ENCODE measurements at regions not wholly inside any gene's neighbourhood (a gene's known extent, or its start where the extent isn't known, plus 50 kb on each side); places are given as distances from the start of the nearest gene placed in this dataset.
"Not testable (repeated sequence)": the region's sequence is repeated elsewhere in the genome, so short reads cannot be mapped to it uniquely, and the experiment has no call there.

GRCh38 chr4:164591666-164592065 lies 162.3 kb upstream of the SMIM31 start:
- no peak overlapping the region for H3K27ac ChIP-seq
- no peak for TF ChIP-seq CTCF (IDR thresholded peaks at IDR 0.05)
- no peak for TF ChIP-seq POLR2AphosphoS5 (IDR thresholded peaks at IDR 0.05)
- TF ChIP-seq POLR2A (IDR thresholded peaks at IDR 0.05), result no peak
- H3K4me1 ChIP-seq, result no peaks in the 10 kb centered on the region
- intact Hi-C loops (cut with DNase I; ENCODE audit: low total_unique reads), result no loop called here
- no peaks in the 10 kb centered on the region for H3K27me3 ChIP-seq
- no peak overlapping the region for H3K4me3 ChIP-seq
- no peaks in the 10 kb centered on the region for H3K36me3 ChIP-seq
- peaks cover 0 to 3% of the 10 kb centered on the region in 2 donors for H3K9me3 ChIP-seq
- no peak for DNase-seq (ENCODE audit: low spot score in 2 of 2)

- H3K27me3 ChIP-seq, result no peaks in the 10 kb centered on the region
- intact Hi-C loops (cut with DNase I; ENCODE audit: low total_unique reads), result no loop called here
- no peaks in the 10 kb centered on the region for H3K4me1 ChIP-seq
- TF ChIP-seq POLR2A (IDR thresholded peaks at IDR 0.05) (no peak), POLR2AphosphoS5 (IDR thresholded peaks at IDR 0.05) (no peak), CTCF (IDR thresholded peaks at IDR 0.05) (no peak)
- no peak overlapping the region for H3K4me3 ChIP-seq
- DNase-seq (ENCODE audit: low spot score in 2 of 2), result no peak
- no peak overlapping the region for H3K27ac ChIP-seq
- no peaks in the 10 kb centered on the region for H3K36me3 ChIP-seq
- no peaks in the 10 kb centered on the region for H3K9me3 ChIP-seq
Measured at GRCh38 chr4:164595751-164596150, 158.2 kb upstream of the SMIM31 start.

- Histone ChIP-seq H3K36me3 (no peaks in the 10 kb centered on the region), H3K27ac (no peak overlapping the region), H3K27me3 (no peaks in the 10 kb centered on the region), H3K4me3 (no peak overlapping the region), H3K4me1 (no peaks in the 10 kb centered on the region), H3K9me3 (peaks cover 0 to 5% of the 10 kb centered on the region in 2 donors)
- TF ChIP-seq POLR2A (IDR thresholded peaks at IDR 0.05) (no peak), CTCF (IDR thresholded peaks at IDR 0.05) (no peak), POLR2AphosphoS5 (IDR thresholded peaks at IDR 0.05) (no peak)
- intact Hi-C loops (cut with DNase I; ENCODE audit: low total_unique reads), result no loop called here
- DNase-seq (ENCODE audit: low spot score in 2 of 2), result no peak
Measured at GRCh38 chr4:164596318-164596878, 157.5 kb upstream of the SMIM31 start.

- H3K36me3 ChIP-seq, result no peaks in the 10 kb centered on the region
- intact Hi-C loops (cut with DNase I; ENCODE audit: low total_unique reads), result no loop called here
- no peak for DNase-seq (ENCODE audit: low spot score in 2 of 2)
- H3K9me3 ChIP-seq, result peaks cover 0 to 10% of the 10 kb centered on the region in 2 donors
- no peak overlapping the region for H3K4me3 ChIP-seq
- no peaks in the 10 kb centered on the region for H3K27me3 ChIP-seq
- TF ChIP-seq POLR2AphosphoS5 (IDR thresholded peaks at IDR 0.05) (no peak), CTCF (IDR thresholded peaks at IDR 0.05) (no peak), POLR2A (IDR thresholded peaks at IDR 0.05) (no peak)
- H3K4me1 ChIP-seq, result no peaks in the 10 kb centered on the region
- H3K27ac ChIP-seq, result no peak overlapping the region
Measured at GRCh38 chr4:164596927-164597326, 157.0 kb upstream of the SMIM31 start.

GRCh38 chr4:164601653-164602052 lies 152.3 kb upstream of the SMIM31 start:
- no peak overlapping the region for H3K4me3 ChIP-seq
- no peaks in the 10 kb centered on the region for H3K36me3 ChIP-seq
- intact Hi-C loops (cut with DNase I; ENCODE audit: low total_unique reads), result no loop called here
- no peak for TF ChIP-seq POLR2A (IDR thresholded peaks at IDR 0.05)
- no peak for TF ChIP-seq CTCF (IDR thresholded peaks at IDR 0.05)
- TF ChIP-seq POLR2AphosphoS5 (IDR thresholded peaks at IDR 0.05), result no peak
- DNase-seq (ENCODE audit: low spot score in 2 of 2), result no peak
- no peaks in the 10 kb centered on the region for H3K27me3 ChIP-seq
- H3K27ac ChIP-seq, result no peak overlapping the region
- H3K9me3 ChIP-seq, result peaks cover 0 to 29% of the 10 kb centered on the region in 2 donors
- H3K4me1 ChIP-seq, result no peaks in the 10 kb centered on the region

GRCh38 chr4:164605791-164606190 lies 148.1 kb upstream of the SMIM31 start:
- H3K4me1 ChIP-seq; H3K27ac ChIP-seq; H3K27me3 ChIP-seq; H3K4me3 ChIP-seq; DNase-seq (ENCODE audit: low spot score in 2 of 2); intact Hi-C loops (cut with DNase I; ENCODE audit: low total_unique reads); H3K36me3 ChIP-seq: not testable (repeated sequence)
- peaks cover 0 to 29% of the 10 kb centered on the region in 2 donors for H3K9me3 ChIP-seq

Measured in breast epithelium (tissue), 4 donors.